H9 (cell line): ENCODE measurements at regions not wholly inside any gene's neighbourhood (a gene's known extent, or its start where the extent isn't known, plus 50 kb on each side); places are given as distances from the start of the nearest gene placed in this dataset.

Experiments
- DNase-seq: peaks from one replicate; pipeline ENCODE4 v3.0.0-alpha.2; 2017
- H2AFZ ChIP-seq: one replicate; pipeline ENCODE4 v1.6.1; 2013; ENCODE audit warnings: mild to moderate bottlenecking, low read length, control low read depth, moderate library complexity
- H2AK5ac ChIP-seq: 2 replicates; pipeline ENCODE4 v1.6.1; 2013; ENCODE audit warnings: low read length, control low read depth, mixed read lengths; ENCODE audit not compliant: insufficient read length
- H2BK120ac ChIP-seq: one replicate; pipeline ENCODE4 v1.6.1; 2013; ENCODE audit warnings: low read depth, mild to moderate bottlenecking, low read length, control low read depth, inconsistent platforms; ENCODE audit not compliant: poor library complexity, severe bottlenecking
- H2BK12ac ChIP-seq: 2 replicates; pipeline ENCODE4 v1.6.1; 2013; ENCODE audit warnings: low read length, control low read depth, mixed read lengths, low read depth; ENCODE audit not compliant: insufficient read length
- H2BK15ac ChIP-seq: 2 replicates; pipeline ENCODE4 v1.6.1; 2013; ENCODE audit warnings: low read depth, low read length, control low read depth
- H2BK20ac ChIP-seq: one replicate; pipeline ENCODE4 v1.6.1; 2013; ENCODE audit warnings: low read depth, mild to moderate bottlenecking, low read length, control low read depth, inconsistent platforms; ENCODE audit not compliant: poor library complexity, severe bottlenecking
- H2BK5ac ChIP-seq: 2 replicates; pipeline ENCODE4 v1.6.1; 2013; ENCODE audit warnings: low read length, control low read depth, mixed read lengths; ENCODE audit not compliant: insufficient read length
- H3K14ac ChIP-seq: 2 replicates; pipeline ENCODE4 v1.6.1; 2013; ENCODE audit warnings: low read length, control low read depth; ENCODE audit not compliant: insufficient read depth
- H3K18ac ChIP-seq: 2 replicates; pipeline ENCODE4 v1.6.1; 2013; ENCODE audit warnings: low read depth, mild to moderate bottlenecking, mixed read lengths, low read length, control low read depth; ENCODE audit not compliant: insufficient read length
- H3K23ac ChIP-seq: 2 replicates; pipeline ENCODE4 v1.6.1; 2013; ENCODE audit warnings: low read length, control low read depth, mixed read lengths, low read depth; ENCODE audit not compliant: insufficient read length
- H3K23me2 ChIP-seq: 2 replicates; pipeline ENCODE4 v1.6.1; 2013; ENCODE audit warnings: low read depth, mild to moderate bottlenecking, mixed read lengths, low read length, control low read depth; ENCODE audit not compliant: insufficient read length, poor library complexity, severe bottlenecking
- H3K27ac ChIP-seq: 2 replicates; pipeline ENCODE4 v1.5.1; 2013; ENCODE audit warnings: low read length, control low read depth, mixed read lengths, low read depth; ENCODE audit not compliant: insufficient read length
- H3K27me3 ChIP-seq: 2 replicates; pipeline ENCODE4 v1.6.1; 2013; ENCODE audit warnings: low read length, control low read depth, inconsistent platforms; ENCODE audit not compliant: insufficient read depth
- H3K4ac ChIP-seq: 2 replicates; pipeline ENCODE4 v1.6.1; 2013; ENCODE audit warnings: low read depth, mild to moderate bottlenecking, control low read depth, inconsistent platforms, low read length, moderate library complexity
- H3K4me1 ChIP-seq: 2 replicates; pipeline ENCODE4 v1.6.1; 2013; ENCODE audit warnings: low read length, control low read depth, inconsistent platforms; ENCODE audit not compliant: insufficient read depth
- H3K4me2 ChIP-seq: 2 replicates; pipeline ENCODE4 v1.6.1; 2013; ENCODE audit warnings: low read length, control low read depth, mixed read lengths; ENCODE audit not compliant: insufficient read length, insufficient read depth
- H3K56ac ChIP-seq: 2 replicates; pipeline ENCODE4 v1.6.1; 2013; ENCODE audit warnings: low read depth, mild to moderate bottlenecking, mixed read lengths, low read length, control low read depth; ENCODE audit not compliant: insufficient read length
- H3K79me1 ChIP-seq: 2 replicates; pipeline ENCODE4 v1.6.1; 2013; ENCODE audit warnings: low read depth, mild to moderate bottlenecking, moderate library complexity, low read length, control low read depth, inconsistent platforms; ENCODE audit not compliant: insufficient read depth, poor library complexity, severe bottlenecking
- H3K79me2 ChIP-seq: 2 replicates; pipeline ENCODE4 v1.6.1; 2013; ENCODE audit warnings: low read length, control low read depth, inconsistent platforms; ENCODE audit not compliant: insufficient read depth
- H3K9ac ChIP-seq: 2 replicates; pipeline ENCODE4 v1.6.1; 2013; ENCODE audit warnings: low read length, control low read depth, mixed read lengths; ENCODE audit not compliant: insufficient read length; ENCODE audit errors: extremely low read depth
- H3K9me3 ChIP-seq: one replicate; pipeline ENCODE4 v1.6.1; 2013; ENCODE audit warnings: low read depth, low read length, inconsistent platforms; ENCODE audit not compliant: control insufficient read depth
- H3T11ph ChIP-seq: one replicate; pipeline ENCODE4 v1.6.1; 2013; ENCODE audit warnings: mild to moderate bottlenecking, low read length, control low read depth, inconsistent platforms
- H4K20me1 ChIP-seq: one replicate; pipeline ENCODE4 v1.6.1; 2013; ENCODE audit not compliant: control insufficient read depth, insufficient read length, insufficient read depth
- H4K5ac ChIP-seq: 2 replicates; pipeline ENCODE4 v1.6.1; 2013; ENCODE audit warnings: low read depth, mild to moderate bottlenecking, mixed read lengths, low read length, control low read depth; ENCODE audit not compliant: insufficient read length
- H4K8ac ChIP-seq: replicated peaks from 2 replicates; pipeline ENCODE4 v1.6.1; 2013; ENCODE audit warnings: low read length, control low read depth, mixed read lengths, low read depth; ENCODE audit not compliant: insufficient read length
- H4K91ac ChIP-seq: 2 replicates; pipeline ENCODE4 v1.6.1; 2013; ENCODE audit warnings: low read depth, mild to moderate bottlenecking, moderate library complexity, mixed read lengths, low read length, control low read depth; ENCODE audit not compliant: insufficient read length
- H3K27ac Mint-ChIP-seq, 3 experiments: 2 replicates in 2 of 3; 3 replicates in 1 of 3; pipeline ENCODE4 v1.8.0; 2020 to 2021; ENCODE audit warnings: mixed read lengths in 3 of 3, mild to moderate bottlenecking in 1 of 3, moderate library complexity in 1 of 3
- H3K27me3 Mint-ChIP-seq: 2 replicates; pipeline ENCODE4 v1.8.0; 2021; ENCODE audit warnings: low read depth, mild to moderate bottlenecking, moderate library complexity, mixed read lengths
- H3K36me3 Mint-ChIP-seq, 3 experiments: 2 replicates in 2 of 3; 3 replicates in 1 of 3; pipeline ENCODE4 v1.8.0; 2020 to 2021; ENCODE audit warnings: low read depth in 3 of 3, mixed read lengths in 3 of 3; ENCODE audit not compliant: insufficient read depth in 1 of 3
- H3K4me1 Mint-ChIP-seq, 2 experiments: 2 replicates each; pipeline ENCODE4 v1.8.0; 2020; ENCODE audit warnings: mixed read lengths in 2 of 2
- H3K4me3 Mint-ChIP-seq, 2 experiments: 2 replicates in 1 of 2; 3 replicates in 1 of 2; pipeline ENCODE4 v1.8.0; 2020 to 2021; ENCODE audit warnings: mild to moderate bottlenecking in 2 of 2, mixed read lengths in 2 of 2, moderate library complexity in 1 of 2
- H3K9me3 Mint-ChIP-seq, 2 experiments: 2 replicates in 1 of 2; 3 replicates in 1 of 2; pipeline ENCODE4 v1.8.0; 2020; ENCODE audit warnings: mild to moderate bottlenecking in 2 of 2, mixed read lengths in 2 of 2, moderate library complexity in 1 of 2
- CTCF ChIP-seq: fragments of 200-600 bp; sonication (generic); conservative IDR thresholded peaks from 3 replicates; pipeline ENCODE4 v1.8.0; 2021; ENCODE audit warnings: antibody characterized with exemption, mild to moderate bottlenecking
- WGBS: extraction: QIAGEN DNeasy Blood & Tissue Kit; methylation state at CpG from one replicate; pipeline ENCODE4 v1.1.7; 2013; ENCODE audit warnings: missing lambda C conversion rate, low lambda C conversion rate, mixed read lengths; ENCODE audit not compliant: insufficient read length; ENCODE audit errors: extremely low coverage; 5-methylcytosine and 5-hydroxymethylcytosine counted together

GRCh38 chr11:112526699-112527416, 266.2 kb upstream of the PLET1 start:
- Mint-ChIP-seq H3K4me3 (no peak overlapping the region), H3K9me3 (no peaks in the 10 kb centered on the region; a peak in 1 of 5 replicates), H3K36me3 (no peaks in the 10 kb centered on the region; a peak in 1 of 7 replicates), H3K4me1 (peaks cover 7 to 9% of the 10 kb centered on the region in 2 experiments), H3K27me3 (peaks cover 4% of the 10 kb centered on the region), H3K27ac (peak overlapping the region in 1 of 3 experiments; percentile 79; a peak in 1 of 7 replicates)
- DNase-seq = no peak
- Histone ChIP-seq H2BK120ac (no peak overlapping the region), H2BK12ac (no peak overlapping the region), H2BK20ac (no peak overlapping the region), H2AK5ac (no peak overlapping the region), H4K91ac (no peak overlapping the region), H2BK5ac (no peak overlapping the region), H3K56ac (no peak overlapping the region), H3K27ac (no peak overlapping the region), H3K18ac (no peak overlapping the region), H3K9me3 (no peaks in the 10 kb centered on the region), H4K5ac (no peak overlapping the region), H4K20me1 (no peaks in the 10 kb centered on the region), H2BK15ac (no peak overlapping the region), H3K4ac (no peak overlapping the region), H3K23ac (no peak overlapping the region), H3K27me3 (no peaks in the 10 kb centered on the region), H2AFZ (no peak overlapping the region), H4K8ac (no peak overlapping the region), H3K9ac (no peak overlapping the region), H3K23me2 (no peaks in the 10 kb centered on the region), H3T11ph (no peak overlapping the region), H3K14ac (no peak overlapping the region), H3K79me2 (no peaks in the 10 kb centered on the region), H3K4me1 (no peaks in the 10 kb centered on the region), H3K4me2 (no peak overlapping the region), H3K79me1 (no peaks in the 10 kb centered on the region)
- no CpG with 5 or more reads among the region's 2 CpGs for WGBS
- no peak for TF ChIP-seq CTCF
